ENCODE measurements at regions not wholly inside any gene's neighbourhood (a gene's known extent, or its start where the extent isn't known, plus 50 kb on each side); places are given as distances from the start of the nearest gene placed in this dataset.

DNA sequence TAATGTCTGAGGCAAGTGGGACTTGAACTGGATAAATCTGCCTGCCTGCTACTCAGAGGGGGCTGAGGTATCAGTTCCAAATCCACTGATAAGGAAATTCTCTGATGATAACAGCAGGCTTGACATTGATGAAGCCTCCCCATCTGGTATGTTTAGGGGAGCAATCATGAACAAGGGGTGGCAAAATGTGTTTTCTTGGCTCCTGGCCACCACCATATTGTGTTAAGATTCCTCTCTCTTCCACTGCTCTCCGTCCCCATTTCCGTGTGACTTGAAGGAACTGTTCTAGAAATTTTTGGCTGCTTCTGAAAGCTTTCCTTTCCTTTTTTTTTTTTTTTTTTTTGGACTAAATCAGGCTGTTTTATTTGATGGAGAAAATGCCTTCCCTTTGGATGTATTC is 335.3 kb upstream of the NRSN1 start:
- TF ChIP-seq, protein P1, sequence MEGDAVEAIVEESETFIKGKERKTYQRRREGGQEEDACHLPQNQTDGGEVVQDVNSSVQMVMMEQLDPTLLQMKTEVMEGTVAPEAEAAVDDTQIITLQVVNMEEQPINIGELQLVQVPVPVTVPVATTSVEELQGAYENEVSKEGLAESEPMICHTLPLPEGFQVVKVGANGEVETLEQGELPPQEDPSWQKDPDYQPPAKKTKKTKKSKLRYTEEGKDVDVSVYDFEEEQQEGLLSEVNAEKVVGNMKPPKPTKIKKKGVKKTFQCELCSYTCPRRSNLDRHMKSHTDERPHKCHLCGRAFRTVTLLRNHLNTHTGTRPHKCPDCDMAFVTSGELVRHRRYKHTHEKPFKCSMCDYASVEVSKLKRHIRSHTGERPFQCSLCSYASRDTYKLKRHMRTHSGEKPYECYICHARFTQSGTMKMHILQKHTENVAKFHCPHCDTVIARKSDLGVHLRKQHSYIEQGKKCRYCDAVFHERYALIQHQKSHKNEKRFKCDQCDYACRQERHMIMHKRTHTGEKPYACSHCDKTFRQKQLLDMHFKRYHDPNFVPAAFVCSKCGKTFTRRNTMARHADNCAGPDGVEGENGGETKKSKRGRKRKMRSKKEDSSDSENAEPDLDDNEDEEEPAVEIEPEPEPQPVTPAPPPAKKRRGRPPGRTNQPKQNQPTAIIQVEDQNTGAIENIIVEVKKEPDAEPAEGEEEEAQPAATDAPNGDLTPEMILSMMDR (IDR thresholded peaks at IDR 0.05), result no peak
- TF ChIP-seq POLR2A (IDR thresholded peaks at IDR 0.05) (no peak), EP300 (IDR thresholded peaks at IDR 0.05) (no peak), POLR2AphosphoS5 (IDR thresholded peaks at IDR 0.05) (no peak)

Measured in sigmoid colon (tissue), 4 donors.